Natural killer cell (primary cell): ENCODE measurements at regions not wholly inside any gene's neighbourhood (a gene's known extent, or its start where the extent isn't known, plus 50 kb on each side); places are given as distances from the start of the nearest gene placed in this dataset.

Experiments used
- ATAC-seq, 3 donors: fragments of 150-1000 bp in 2 of 3; fragments of 200-7000 bp in 1 of 3; cut with Tn5 transposase; 1 replicate in 1 of 3; 2 replicates in 2 of 3; pipeline ENCODE4 v1.10.0; 2021; ENCODE audit warnings: mild to moderate bottlenecking in 2 of 3, moderate library complexity in 2 of 3
- DNase-seq, 2 donors: peaks; one replicate each; pipeline versions ENCODE4 v3.0.0 to v3.0.0-alpha.2; 2013 to 2021; ENCODE audit warnings: mixed read lengths in 1 of 2
- H3K27ac ChIP-seq: one replicate; pipeline ENCODE4 v1.5.1; 2013; ENCODE audit warnings: mild to moderate bottlenecking, low read length
- H3K27me3 ChIP-seq: one replicate; pipeline ENCODE4 v1.6.1; 2013; ENCODE audit warnings: low read length; ENCODE audit not compliant: control insufficient read depth, insufficient read depth
- H3K36me3 ChIP-seq: one replicate; pipeline ENCODE4 v1.6.1; 2013; ENCODE audit warnings: low read length; ENCODE audit not compliant: control insufficient read depth, insufficient read depth
- H3K4me1 ChIP-seq: one replicate; pipeline ENCODE4 v1.6.1; 2013; ENCODE audit warnings: low read length; ENCODE audit not compliant: control insufficient read depth, insufficient read depth
- H3K4me3 ChIP-seq: one replicate; pipeline ENCODE4 v1.5.1; 2013; ENCODE audit warnings: low read length
- H3K9me3 ChIP-seq: one replicate; pipeline ENCODE4 v1.6.1; 2013; ENCODE audit warnings: low read length; ENCODE audit not compliant: control insufficient read depth, insufficient read depth
- H3K27ac Mint-ChIP-seq, 2 donors: one replicate each; pipeline ENCODE4 v1.8.0; 2022; ENCODE audit warnings: mild to moderate bottlenecking in 2 of 2, mixed read lengths in 2 of 2, moderate library complexity in 1 of 2
- H3K27me3 Mint-ChIP-seq, 2 donors: one replicate each; pipeline ENCODE4 v1.8.0; 2022; ENCODE audit warnings: low read depth in 2 of 2, mixed read lengths in 2 of 2
- H3K36me3 Mint-ChIP-seq: one replicate; pipeline ENCODE4 v1.8.0; 2022; ENCODE audit warnings: mixed read lengths
- H3K4me1 Mint-ChIP-seq, 2 donors: one replicate each; pipeline ENCODE4 v1.8.0; 2022; ENCODE audit warnings: mixed read lengths in 2 of 2
- H3K4me3 Mint-ChIP-seq: one replicate; pipeline ENCODE4 v1.8.0; 2022; ENCODE audit warnings: mild to moderate bottlenecking, moderate library complexity, mixed read lengths
- H3K9me3 Mint-ChIP-seq, 2 donors: one replicate each; pipeline ENCODE4 v1.8.0; 2022; ENCODE audit warnings: mixed read lengths in 2 of 2
- WGBS: methylation state at CpG from one replicate; pipeline ENCODE4 v1.1.7; 2013; ENCODE audit warnings: missing lambda C conversion rate; ENCODE audit not compliant: insufficient coverage; 5-methylcytosine and 5-hydroxymethylcytosine counted together
- intact Hi-C: fragments of 100-400 bp; cut with micrococcal nuclease; formaldehyde crosslinking; loops from one replicate; pipeline ENCODE4 v1.14.2; 2022
- TF ChIP-seq, protein P1 (sequence below): fragments of 200-600 bp; IDR thresholded peaks from one replicate; pipeline ENCODE4 v1.8.0; 2022; ENCODE audit warnings: antibody characterized with exemption

DNA sequence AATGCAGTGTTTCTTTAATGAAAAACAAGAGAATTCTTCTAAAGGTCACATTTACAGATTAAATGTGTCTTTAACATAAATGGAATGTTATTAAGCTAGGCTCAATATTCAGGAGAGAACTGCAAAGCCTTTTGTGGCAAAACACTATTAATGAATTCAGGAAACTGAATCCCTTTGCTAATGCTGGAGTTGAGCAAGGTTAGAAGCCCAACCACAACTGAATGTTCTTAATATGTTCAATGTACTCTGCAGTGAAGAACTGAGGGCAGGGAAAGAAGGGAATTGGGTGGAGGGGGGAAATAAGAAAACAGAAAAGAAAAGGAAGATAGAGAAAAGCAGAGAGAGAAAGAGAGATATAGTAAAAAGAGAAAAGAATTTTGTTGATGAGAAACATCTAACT, 276.7 kb upstream of the TMEM161B start:
- Mint-ChIP-seq H3K4me3 (no peak overlapping the region), H3K27ac (no peak overlapping the region), H3K4me1 (no peaks in the 10 kb centered on the region), H3K27me3 (peaks cover 9 to 31% of the 10 kb centered on the region in 2 donors), H3K36me3 (no peaks in the 10 kb centered on the region), H3K9me3 (no peaks in the 10 kb centered on the region)
- no peaks in the 10 kb centered on the region for H3K9me3 ChIP-seq
- H3K4me1 ChIP-seq = no peaks in the 10 kb centered on the region
- intact Hi-C loops = no loop called here
- DNase-seq (no peak), ATAC-seq (no peak)
- no peaks in the 10 kb centered on the region for H3K36me3 ChIP-seq
- peaks cover 4% of the 10 kb centered on the region for H3K27me3 ChIP-seq
- H3K27ac ChIP-seq = no peak overlapping the region
- no peak overlapping the region for H3K4me3 ChIP-seq
- TF ChIP-seq, protein P1, sequence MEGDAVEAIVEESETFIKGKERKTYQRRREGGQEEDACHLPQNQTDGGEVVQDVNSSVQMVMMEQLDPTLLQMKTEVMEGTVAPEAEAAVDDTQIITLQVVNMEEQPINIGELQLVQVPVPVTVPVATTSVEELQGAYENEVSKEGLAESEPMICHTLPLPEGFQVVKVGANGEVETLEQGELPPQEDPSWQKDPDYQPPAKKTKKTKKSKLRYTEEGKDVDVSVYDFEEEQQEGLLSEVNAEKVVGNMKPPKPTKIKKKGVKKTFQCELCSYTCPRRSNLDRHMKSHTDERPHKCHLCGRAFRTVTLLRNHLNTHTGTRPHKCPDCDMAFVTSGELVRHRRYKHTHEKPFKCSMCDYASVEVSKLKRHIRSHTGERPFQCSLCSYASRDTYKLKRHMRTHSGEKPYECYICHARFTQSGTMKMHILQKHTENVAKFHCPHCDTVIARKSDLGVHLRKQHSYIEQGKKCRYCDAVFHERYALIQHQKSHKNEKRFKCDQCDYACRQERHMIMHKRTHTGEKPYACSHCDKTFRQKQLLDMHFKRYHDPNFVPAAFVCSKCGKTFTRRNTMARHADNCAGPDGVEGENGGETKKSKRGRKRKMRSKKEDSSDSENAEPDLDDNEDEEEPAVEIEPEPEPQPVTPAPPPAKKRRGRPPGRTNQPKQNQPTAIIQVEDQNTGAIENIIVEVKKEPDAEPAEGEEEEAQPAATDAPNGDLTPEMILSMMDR = no peak

DNA sequence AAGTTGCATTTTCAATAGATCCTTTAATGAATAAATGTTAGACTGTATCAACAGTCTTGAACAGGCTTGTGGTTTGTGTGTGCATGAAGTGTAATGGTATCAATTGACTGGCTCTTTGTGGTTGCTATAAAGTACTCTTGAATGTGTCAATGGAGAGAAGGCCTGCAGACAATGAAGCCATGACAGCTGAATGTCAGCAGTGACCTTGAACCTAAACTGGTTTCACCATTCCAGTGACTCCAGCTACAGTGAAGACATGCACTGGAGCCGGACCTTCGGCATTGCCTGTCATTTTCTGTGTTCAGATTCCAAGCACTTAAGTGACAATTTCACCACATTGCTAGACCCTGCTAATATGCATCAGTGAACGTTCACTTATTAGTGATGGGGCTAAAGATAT, 276.0 kb upstream of the TMEM161B start:
- H3K27ac ChIP-seq = no peak overlapping the region

DNA sequence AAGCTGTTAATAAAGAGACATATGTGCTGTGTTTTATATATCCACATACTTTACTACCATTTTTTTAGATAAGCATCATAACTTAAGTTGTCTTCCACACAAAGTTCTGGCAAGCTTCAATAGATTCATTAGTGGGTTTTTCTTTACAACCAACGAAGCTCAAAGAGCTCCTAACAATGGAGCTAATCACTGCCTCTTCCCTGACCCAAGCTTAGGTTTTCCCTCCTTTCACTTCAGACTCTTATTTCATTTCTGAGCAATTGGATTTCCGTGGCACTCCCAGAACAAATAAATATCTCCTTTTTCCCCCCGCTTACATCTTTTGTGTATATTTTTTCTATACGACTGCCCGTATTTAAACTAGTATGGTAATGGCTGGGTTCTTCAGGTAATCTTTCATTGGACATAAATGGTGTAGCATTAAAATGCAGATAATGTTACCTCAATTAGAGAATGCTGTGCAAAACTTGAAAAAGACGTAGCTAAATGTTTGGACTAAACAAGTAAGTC, 275.5 kb upstream of the TMEM161B start:
- 70% methylated on average over 4 of the region's 6 CpGs for WGBS
- H3K36me3 Mint-ChIP-seq = no peaks in the 10 kb centered on the region
- intact Hi-C loops = no loop called here

More for the DNA sequence above, 276.0 kb upstream of the TMEM161B start:
- H3K4me1 ChIP-seq = no peaks in the 10 kb centered on the region
- H3K27ac Mint-ChIP-seq = no peak overlapping the region
- TF ChIP-seq, protein P1 = no peak
- intact Hi-C loops = no loop called here
- ATAC-seq (no peak), DNase-seq (no peak)
- H3K36me3 ChIP-seq = no peaks in the 10 kb centered on the region
- no peaks in the 10 kb centered on the region for H3K4me1 Mint-ChIP-seq
- peaks cover 9 to 34% of the 10 kb centered on the region in 2 donors for H3K27me3 Mint-ChIP-seq
- no peak overlapping the region for H3K4me3 Mint-ChIP-seq
- H3K4me3 ChIP-seq = no peak overlapping the region
- H3K36me3 Mint-ChIP-seq = no peaks in the 10 kb centered on the region
- H3K9me3 Mint-ChIP-seq = no peaks in the 10 kb centered on the region
- WGBS = 98% methylated on average over 3 of the region's 3 CpGs
- no peaks in the 10 kb centered on the region for H3K9me3 ChIP-seq
- H3K27me3 ChIP-seq = peaks cover 4% of the 10 kb centered on the region

DNA sequence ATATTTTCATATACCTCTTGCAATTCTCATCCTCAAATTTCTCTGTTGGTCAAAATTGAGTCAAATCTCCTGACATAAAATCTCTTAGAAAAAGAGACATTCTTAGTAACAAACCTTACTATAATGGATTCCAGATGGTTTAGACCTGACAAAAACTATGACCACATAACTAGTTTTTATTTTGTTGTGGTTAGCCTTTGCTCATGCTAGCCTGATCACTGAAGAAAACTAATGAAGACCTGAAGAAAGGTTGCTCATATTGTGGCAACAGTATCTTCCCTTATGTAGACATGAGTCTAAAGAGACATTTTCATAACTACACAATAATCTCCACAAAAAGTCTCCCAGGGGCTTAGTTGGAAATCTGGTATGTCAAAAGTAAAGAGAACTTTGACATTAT, 274.1 kb upstream of the TMEM161B start:
- H3K9me3 ChIP-seq = no peaks in the 10 kb centered on the region
- no peaks in the 10 kb centered on the region for H3K4me1 Mint-ChIP-seq
- no peak for DNase-seq
- H3K27ac ChIP-seq = no peak overlapping the region
- H3K9me3 Mint-ChIP-seq = no peaks in the 10 kb centered on the region
- H3K36me3 ChIP-seq = no peaks in the 10 kb centered on the region
- no peaks in the 10 kb centered on the region for H3K4me1 ChIP-seq
- intact Hi-C loops = no loop called here
- no peaks in the 10 kb centered on the region for H3K36me3 Mint-ChIP-seq
- no peak overlapping the region for H3K4me3 ChIP-seq
- no peak for ATAC-seq
- TF ChIP-seq, protein P1 = no peak
- H3K4me3 Mint-ChIP-seq = no peak overlapping the region
- H3K27ac Mint-ChIP-seq = no peak overlapping the region
- peaks cover 4% of the 10 kb centered on the region for H3K27me3 ChIP-seq
- H3K27me3 Mint-ChIP-seq = peaks cover 16 to 53% of the 10 kb centered on the region in 2 donors

More for the DNA sequence above, 275.5 kb upstream of the TMEM161B start:
- Mint-ChIP-seq H3K9me3 (no peaks in the 10 kb centered on the region), H3K4me3 (no peak overlapping the region), H3K27me3 (peaks cover 11 to 39% of the 10 kb centered on the region in 2 donors), H3K4me1 (no peaks in the 10 kb centered on the region), H3K27ac (no peak overlapping the region)
- ATAC-seq (no peak), DNase-seq (no peak)
- TF ChIP-seq, protein P1 = no peak
- Histone ChIP-seq H3K4me1 (no peaks in the 10 kb centered on the region), H3K9me3 (no peaks in the 10 kb centered on the region), H3K4me3 (no peak overlapping the region), H3K36me3 (no peaks in the 10 kb centered on the region), H3K27me3 (peaks cover 4% of the 10 kb centered on the region), H3K27ac (no peak overlapping the region)
